ENCODE measurements at regions not wholly inside any gene's neighbourhood (a gene's known extent, or its start where the extent isn't known, plus 50 kb on each side); places are given as distances from the start of the nearest gene placed in this dataset.

DNA sequence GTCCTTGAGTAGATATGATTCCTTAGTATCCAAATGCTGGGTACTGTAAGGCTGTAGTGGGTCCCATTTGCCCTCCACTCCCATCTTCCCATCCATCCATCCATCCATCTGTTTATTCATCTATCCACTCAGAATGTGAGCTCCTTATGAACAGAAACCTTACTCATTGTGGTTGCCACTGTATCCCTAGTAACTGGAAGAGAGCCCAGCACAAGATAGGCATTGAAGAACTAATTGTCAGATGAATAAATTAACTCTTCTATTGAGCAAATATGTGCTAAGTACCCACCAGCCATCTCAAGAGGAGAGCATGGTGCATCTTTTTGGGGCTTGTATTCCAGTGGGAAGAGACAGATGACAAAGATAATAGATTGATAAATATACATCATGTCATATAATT lies 86.4 kb upstream of the SEZ6L start:
- Histone ChIP-seq H3K4me3 (ENCODE audit: low read length) (no peak overlapping the region), H3K9ac (ENCODE audit: extremely low read depth, low read length, poor library complexity, severe bottlenecking) (no peak overlapping the region), H3K27me3 (ENCODE audit: control insufficient read depth, insufficient read depth, low read length, poor library complexity, severe bottlenecking) (no peaks in the 10 kb centered on the region), H3K9me3 (ENCODE audit: control insufficient read depth, low read length) (no peaks in the 10 kb centered on the region), H3K4me1 (ENCODE audit: control insufficient read depth, insufficient read depth, low read length) (no peaks in the 10 kb centered on the region), H3K27ac (ENCODE audit: low read depth, low read length) (no peak overlapping the region), H3K36me3 (ENCODE audit: control insufficient read depth, insufficient read depth, low read length) (no peaks in the 10 kb centered on the region)
- no peaks in the 10 kb centered on the region for H3K9me3 Mint-ChIP-seq
- H3K4me3 Mint-ChIP-seq = no peak overlapping the region
- no peak for DNase-seq
- TF ChIP-seq, protein P1, sequence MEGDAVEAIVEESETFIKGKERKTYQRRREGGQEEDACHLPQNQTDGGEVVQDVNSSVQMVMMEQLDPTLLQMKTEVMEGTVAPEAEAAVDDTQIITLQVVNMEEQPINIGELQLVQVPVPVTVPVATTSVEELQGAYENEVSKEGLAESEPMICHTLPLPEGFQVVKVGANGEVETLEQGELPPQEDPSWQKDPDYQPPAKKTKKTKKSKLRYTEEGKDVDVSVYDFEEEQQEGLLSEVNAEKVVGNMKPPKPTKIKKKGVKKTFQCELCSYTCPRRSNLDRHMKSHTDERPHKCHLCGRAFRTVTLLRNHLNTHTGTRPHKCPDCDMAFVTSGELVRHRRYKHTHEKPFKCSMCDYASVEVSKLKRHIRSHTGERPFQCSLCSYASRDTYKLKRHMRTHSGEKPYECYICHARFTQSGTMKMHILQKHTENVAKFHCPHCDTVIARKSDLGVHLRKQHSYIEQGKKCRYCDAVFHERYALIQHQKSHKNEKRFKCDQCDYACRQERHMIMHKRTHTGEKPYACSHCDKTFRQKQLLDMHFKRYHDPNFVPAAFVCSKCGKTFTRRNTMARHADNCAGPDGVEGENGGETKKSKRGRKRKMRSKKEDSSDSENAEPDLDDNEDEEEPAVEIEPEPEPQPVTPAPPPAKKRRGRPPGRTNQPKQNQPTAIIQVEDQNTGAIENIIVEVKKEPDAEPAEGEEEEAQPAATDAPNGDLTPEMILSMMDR (conservative IDR thresholded peaks at IDR 0.05) = no peak
- no peaks in the 10 kb centered on the region for H3K36me3 Mint-ChIP-seq (ENCODE audit: low read depth)
- H3K4me1 Mint-ChIP-seq = no peaks in the 10 kb centered on the region
- peaks cover 2% of the 10 kb centered on the region for H3K27me3 Mint-ChIP-seq (ENCODE audit: insufficient read depth)
- H3K27ac Mint-ChIP-seq = no peak overlapping the region

DNA sequence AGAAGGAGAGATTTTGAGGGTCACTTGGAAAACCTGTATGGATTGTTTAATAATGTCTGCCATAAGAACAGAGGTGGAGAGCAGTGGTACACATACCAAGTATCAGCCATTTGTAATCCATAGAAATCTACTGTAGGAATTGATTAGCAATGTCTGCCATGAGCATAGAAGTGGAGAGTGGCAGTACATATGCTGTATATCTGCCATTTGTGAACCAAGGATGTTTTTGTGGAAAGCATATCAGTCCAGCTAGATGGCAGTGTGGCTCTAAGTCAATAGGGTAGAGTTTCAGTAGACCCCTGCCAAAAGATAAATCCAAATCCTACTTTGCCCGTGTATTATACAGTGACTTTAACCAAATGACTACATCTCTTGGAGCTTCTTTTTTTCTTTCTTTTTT lies 82.9 kb upstream of the SEZ6L start:
- Mint-ChIP-seq H3K9me3 (no peaks in the 10 kb centered on the region), H3K27me3 (ENCODE audit: insufficient read depth) (peaks cover 2% of the 10 kb centered on the region), H3K36me3 (ENCODE audit: low read depth) (no peaks in the 10 kb centered on the region), H3K4me1 (no peaks in the 10 kb centered on the region), H3K27ac (no peak overlapping the region), H3K4me3 (no peak overlapping the region)
- WGBS, 2 experiments (ENCODE audit: insufficient coverage in 1 of 2, insufficient read length in 1 of 2) = 100% methylated on average over 1 of the region's 1 CpG; no CpG with 5 or more reads in 1 of the 2 experiments
- TF ChIP-seq, protein P1 (conservative IDR thresholded peaks at IDR 0.05) = peak; percentile 18
- Histone ChIP-seq H3K4me1 (ENCODE audit: control insufficient read depth, insufficient read depth, low read length) (no peaks in the 10 kb centered on the region), H3K27me3 (ENCODE audit: control insufficient read depth, insufficient read depth, low read length, poor library complexity, severe bottlenecking) (no peaks in the 10 kb centered on the region), H3K9ac (ENCODE audit: extremely low read depth, low read length, poor library complexity, severe bottlenecking) (no peak overlapping the region), H3K36me3 (ENCODE audit: control insufficient read depth, insufficient read depth, low read length) (no peaks in the 10 kb centered on the region), H3K27ac (ENCODE audit: low read depth, low read length) (no peak overlapping the region), H3K4me3 (ENCODE audit: low read length) (no peak overlapping the region), H3K9me3 (ENCODE audit: control insufficient read depth, low read length) (no peaks in the 10 kb centered on the region)
- DNase-seq = no peak

DNA sequence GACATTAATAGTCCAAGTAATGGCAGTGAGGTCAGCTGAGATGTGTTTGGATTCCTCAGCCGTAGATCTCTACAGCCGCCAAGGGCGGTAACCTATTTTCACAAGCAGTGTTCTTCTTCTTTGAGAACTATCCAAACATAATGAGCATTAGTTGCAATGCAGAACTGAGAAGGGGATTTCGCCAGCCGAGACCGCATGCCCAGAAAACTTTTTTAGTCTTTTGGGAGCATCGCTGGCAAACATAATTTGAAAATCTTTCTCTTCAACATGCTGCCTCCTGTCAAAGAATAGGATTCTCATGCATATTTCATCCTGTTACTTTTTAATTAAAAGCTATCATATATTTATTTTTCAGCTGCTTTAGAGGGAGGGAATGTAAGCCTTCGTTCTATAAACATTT lies 81.4 kb upstream of the SEZ6L start:
- Mint-ChIP-seq H3K4me3 (no peak overlapping the region), H3K9me3 (no peaks in the 10 kb centered on the region), H3K27me3 (ENCODE audit: insufficient read depth) (peaks cover 2% of the 10 kb centered on the region), H3K4me1 (no peaks in the 10 kb centered on the region), H3K27ac (no peak overlapping the region), H3K36me3 (ENCODE audit: low read depth) (no peaks in the 10 kb centered on the region)
- Histone ChIP-seq H3K36me3 (ENCODE audit: control insufficient read depth, insufficient read depth, low read length) (no peaks in the 10 kb centered on the region), H3K27me3 (ENCODE audit: control insufficient read depth, insufficient read depth, low read length, poor library complexity, severe bottlenecking) (no peaks in the 10 kb centered on the region), H3K4me3 (ENCODE audit: low read length) (no peak overlapping the region), H3K9me3 (ENCODE audit: control insufficient read depth, low read length) (no peaks in the 10 kb centered on the region), H3K9ac (ENCODE audit: extremely low read depth, low read length, poor library complexity, severe bottlenecking) (no peak overlapping the region), H3K4me1 (ENCODE audit: control insufficient read depth, insufficient read depth, low read length) (no peaks in the 10 kb centered on the region), H3K27ac (ENCODE audit: low read depth, low read length) (no peak overlapping the region)
- DNase-seq = no peak
- TF ChIP-seq, protein P1 (conservative IDR thresholded peaks at IDR 0.05) = no peak
- WGBS, 2 experiments (ENCODE audit: insufficient coverage in 1 of 2, insufficient read length in 1 of 2) = 94 to 100% methylated on average over 4 to 8 of the region's 8 CpGs
